Muscle layer of colon (tissue), 2 donors: ENCODE measurements at regions not wholly inside any gene's neighbourhood (a gene's known extent, or its start where the extent isn't known, plus 50 kb on each side); places are given as distances from the start of the nearest gene placed in this dataset.

ENCODE experiments used
- H3K27ac ChIP-seq: one replicate; pipeline ENCODE4 v1.7.0; 2013; ENCODE audit warnings: low read depth, mild to moderate bottlenecking, low read length, moderate library complexity
- H3K27me3 ChIP-seq, 2 donors: one replicate each; pipeline ENCODE4 v1.7.0; 2013; ENCODE audit warnings: low read length in 2 of 2, mild to moderate bottlenecking in 2 of 2; ENCODE audit not compliant: insufficient read depth in 2 of 2, control insufficient read depth in 1 of 2
- H3K36me3 ChIP-seq: one replicate; pipeline ENCODE4 v1.7.0; 2013; ENCODE audit warnings: mild to moderate bottlenecking, low read length; ENCODE audit not compliant: insufficient read depth
- H3K4me1 ChIP-seq: one replicate; pipeline ENCODE4 v1.7.0; 2013; ENCODE audit warnings: mild to moderate bottlenecking, low read length; ENCODE audit not compliant: insufficient read depth
- H3K4me3 ChIP-seq, 2 donors: one replicate each; pipeline ENCODE4 v1.7.0; 2013; ENCODE audit warnings: low read length in 2 of 2, low read depth in 1 of 2, mild to moderate bottlenecking in 1 of 2, moderate library complexity in 1 of 2
- H3K9ac ChIP-seq: one replicate; pipeline ENCODE4 v1.7.0; 2013; ENCODE audit warnings: low read length
- H3K9me3 ChIP-seq: one replicate; pipeline ENCODE4 v1.7.0; 2013; ENCODE audit warnings: mild to moderate bottlenecking, low read length
- donor health status: abdominal sarcoma.
- donor health status: Adenocarcinoma of cecum.

DNA sequence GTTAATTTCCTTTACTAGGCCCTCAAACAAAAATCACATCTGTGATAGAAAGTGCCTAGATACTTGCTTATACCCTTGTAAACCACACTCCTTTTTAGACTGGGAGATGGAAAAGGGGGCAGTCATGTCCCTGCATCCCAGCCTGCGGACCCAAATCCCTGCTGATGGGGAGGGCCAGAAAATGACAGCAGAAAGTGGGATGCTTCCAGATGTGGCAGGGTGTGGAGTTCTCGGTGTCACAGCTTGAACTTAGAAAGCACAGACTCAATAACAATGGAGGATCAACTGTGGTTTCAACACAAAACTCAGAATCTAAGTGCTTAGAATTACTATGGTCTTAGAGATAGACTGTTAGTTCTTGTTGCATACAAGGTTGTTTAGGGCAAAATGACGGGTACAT lies 95.6 kb upstream of the F3 start:
- Histone ChIP-seq H3K4me1 (no peaks in the 10 kb centered on the region), H3K36me3 (no peaks in the 10 kb centered on the region), H3K9me3 (no peaks in the 10 kb centered on the region), H3K27ac (no peak overlapping the region), H3K9ac (no peak overlapping the region), H3K4me3 (no peak overlapping the region), H3K27me3 (no peaks in the 10 kb centered on the region)

DNA sequence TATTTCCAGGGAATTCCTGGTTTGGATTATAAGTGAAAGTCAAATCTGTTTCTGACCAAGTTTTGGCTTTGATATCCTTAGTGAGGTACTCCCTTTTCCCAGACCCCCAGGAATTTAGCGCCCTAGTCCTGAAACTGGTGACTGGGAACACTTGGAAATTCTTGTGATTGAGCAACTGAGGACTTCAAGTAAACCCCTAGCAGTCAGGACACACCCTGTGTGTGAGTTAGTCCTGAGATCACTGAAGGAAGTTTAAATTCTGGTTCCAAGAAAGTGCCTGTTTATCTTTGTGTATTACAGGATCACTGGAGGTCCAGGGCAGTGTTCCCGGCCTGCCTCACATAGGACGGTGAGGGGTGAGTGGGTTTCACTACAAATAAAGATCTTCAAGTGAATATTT lies 95.1 kb upstream of the F3 start:
- no peak overlapping the region for H3K27ac ChIP-seq
- H3K36me3 ChIP-seq: no peaks in the 10 kb centered on the region
- H3K4me1 ChIP-seq: no peaks in the 10 kb centered on the region
- H3K9me3 ChIP-seq: no peaks in the 10 kb centered on the region
- H3K4me3 ChIP-seq: no peak overlapping the region
- H3K27me3 ChIP-seq: no peaks in the 10 kb centered on the region
- H3K9ac ChIP-seq: no peak overlapping the region

DNA sequence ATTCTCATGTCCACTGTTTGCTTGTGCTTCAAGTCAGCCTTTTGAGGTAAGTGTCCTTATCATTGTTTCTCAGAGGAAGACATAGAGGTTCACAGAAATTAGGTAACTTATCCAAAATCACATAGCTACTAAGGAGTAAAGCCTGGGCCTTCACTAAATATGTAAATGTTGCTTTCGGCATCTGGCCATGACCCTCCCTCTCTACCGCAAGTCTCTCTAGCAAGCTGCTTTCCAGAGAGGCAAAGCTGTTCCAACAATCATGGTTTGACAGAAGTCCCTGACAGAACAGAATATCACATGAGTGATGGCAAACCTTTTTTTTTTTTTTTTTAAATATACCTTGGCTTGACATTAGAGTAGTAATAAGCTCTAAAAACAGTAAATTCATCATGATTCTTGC lies 94.5 kb upstream of the F3 start:
- no peaks in the 10 kb centered on the region for H3K9me3 ChIP-seq
- H3K27me3 ChIP-seq: no peaks in the 10 kb centered on the region
- H3K27ac ChIP-seq: no peak overlapping the region
- no peak overlapping the region for H3K9ac ChIP-seq
- no peaks in the 10 kb centered on the region for H3K4me1 ChIP-seq
- H3K36me3 ChIP-seq: no peaks in the 10 kb centered on the region
- no peak overlapping the region for H3K4me3 ChIP-seq

DNA sequence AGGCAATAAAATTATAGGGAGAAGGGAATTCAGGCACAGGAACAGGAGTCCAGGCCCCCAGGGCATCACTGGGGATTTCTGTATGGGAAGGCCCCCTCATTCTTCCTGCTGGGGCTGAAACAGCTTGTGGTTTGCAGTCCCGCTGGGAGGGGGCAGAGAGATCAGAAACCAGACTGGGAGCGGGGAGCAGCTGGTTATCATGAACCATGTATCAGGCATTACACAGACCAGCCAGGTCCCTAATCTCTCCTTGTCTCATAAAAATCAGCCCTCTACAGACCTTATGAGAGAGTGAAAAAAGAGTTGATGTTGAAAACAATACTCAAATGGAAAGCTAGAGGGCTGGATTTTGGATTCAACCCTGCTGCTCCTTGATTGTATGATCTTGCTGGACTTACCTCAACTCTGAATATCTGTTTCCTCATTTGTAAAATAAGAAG lies 93.4 kb upstream of the F3 start:
- no peaks in the 10 kb centered on the region for H3K36me3 ChIP-seq
- H3K4me1 ChIP-seq: no peaks in the 10 kb centered on the region
- H3K9ac ChIP-seq: no peak overlapping the region
- H3K27ac ChIP-seq: no peak overlapping the region
- no peaks in the 10 kb centered on the region for H3K9me3 ChIP-seq
- H3K27me3 ChIP-seq: no peaks in the 10 kb centered on the region
- H3K4me3 ChIP-seq: no peak overlapping the region

DNA sequence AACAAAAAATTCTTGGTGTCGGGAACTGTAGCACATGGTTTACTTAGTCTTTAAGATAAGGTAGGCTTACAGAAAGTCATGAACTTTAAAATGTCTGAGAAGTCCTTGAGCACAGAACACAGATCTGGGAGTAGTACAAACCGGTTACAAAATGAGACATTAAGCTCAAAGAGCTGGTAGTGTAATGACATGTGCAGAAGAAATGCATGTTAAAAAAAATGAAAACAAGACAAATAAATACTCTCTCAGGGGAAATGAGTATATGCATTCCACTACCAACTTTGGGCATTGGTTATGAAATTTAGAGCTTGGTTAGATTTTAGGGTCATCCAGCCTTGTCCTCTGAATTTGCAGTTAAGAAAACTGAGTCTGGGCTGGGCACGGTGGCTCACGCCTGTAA lies 91.5 kb upstream of the F3 start:
- H3K9ac ChIP-seq: no peak overlapping the region
- no peaks in the 10 kb centered on the region for H3K4me1 ChIP-seq
- H3K9me3 ChIP-seq: no peaks in the 10 kb centered on the region
- no peak overlapping the region for H3K27ac ChIP-seq
- no peaks in the 10 kb centered on the region for H3K27me3 ChIP-seq
- no peaks in the 10 kb centered on the region for H3K36me3 ChIP-seq
- no peak overlapping the region for H3K4me3 ChIP-seq

DNA sequence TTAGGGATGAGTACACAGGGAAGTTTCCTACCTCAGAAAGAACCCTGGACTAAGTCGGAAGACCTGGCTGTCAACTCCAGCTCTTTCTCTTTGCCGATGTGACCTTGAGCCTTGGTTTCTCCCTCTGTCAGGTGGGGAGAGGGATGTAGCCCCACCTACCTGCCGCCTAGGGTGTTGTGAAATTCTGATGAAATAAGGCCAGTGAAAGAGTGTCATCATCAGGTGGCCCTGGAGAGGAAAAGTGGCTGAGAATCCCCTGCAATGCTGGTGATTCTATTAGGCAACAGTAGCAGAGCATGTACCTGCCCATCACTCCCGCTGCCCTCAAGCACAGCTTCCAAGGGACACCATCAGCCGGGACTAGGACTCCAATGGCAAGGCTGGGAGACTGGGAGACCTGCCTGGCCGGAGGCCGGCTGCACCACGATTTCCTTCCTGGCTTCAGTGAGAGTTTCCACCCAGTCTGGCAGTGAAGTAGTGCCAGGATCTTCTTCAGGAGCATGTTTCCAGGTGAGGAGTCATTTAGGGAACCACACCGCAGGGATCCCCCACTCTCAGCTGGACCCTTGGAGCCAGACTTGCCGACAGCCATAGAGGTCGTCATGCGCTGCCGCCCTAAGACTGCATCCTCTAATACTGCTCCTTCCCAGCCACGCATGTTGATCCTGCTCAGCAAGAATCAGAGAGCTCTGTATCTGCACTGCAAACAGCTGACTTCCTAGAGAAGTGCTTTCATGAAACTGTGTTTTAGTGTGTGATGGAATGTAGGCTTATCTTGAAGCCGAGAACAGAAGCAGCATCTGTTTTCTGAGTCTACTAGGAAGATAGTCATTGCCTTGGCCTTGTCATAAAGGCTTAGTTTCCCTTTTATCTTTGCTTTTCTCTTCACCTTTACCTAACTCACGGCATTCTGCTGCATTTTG lies 88.0 kb upstream of the F3 start:
- Histone ChIP-seq H3K4me3 (no peak overlapping the region), H3K9me3 (no peaks in the 10 kb centered on the region), H3K27ac (no peak overlapping the region), H3K27me3 (no peaks in the 10 kb centered on the region), H3K9ac (no peak overlapping the region), H3K36me3 (no peaks in the 10 kb centered on the region), H3K4me1 (no peaks in the 10 kb centered on the region)

DNA sequence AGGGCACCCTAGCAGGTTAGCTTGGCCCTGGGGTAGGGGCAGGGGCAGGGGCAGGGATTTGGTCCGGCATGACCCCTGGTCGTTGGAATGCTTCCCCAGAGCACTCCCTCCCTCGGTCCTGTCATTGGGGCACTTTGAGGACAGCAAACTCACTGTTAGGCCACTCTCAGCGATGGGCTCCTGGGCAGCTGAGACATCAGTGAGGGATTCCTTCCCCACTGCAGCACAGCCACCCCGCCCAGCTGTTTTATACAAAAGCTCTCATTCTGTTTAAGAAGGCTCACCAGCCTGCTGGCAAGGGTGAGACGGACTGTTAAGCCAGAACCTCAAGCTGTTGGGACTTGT lies 86.9 kb upstream of the F3 start:
- Histone ChIP-seq H3K27ac (no peak overlapping the region), H3K27me3 (no peaks in the 10 kb centered on the region), H3K4me1 (no peaks in the 10 kb centered on the region), H3K4me3 (no peak overlapping the region), H3K36me3 (no peaks in the 10 kb centered on the region), H3K9me3 (no peaks in the 10 kb centered on the region), H3K9ac (no peak overlapping the region)

DNA sequence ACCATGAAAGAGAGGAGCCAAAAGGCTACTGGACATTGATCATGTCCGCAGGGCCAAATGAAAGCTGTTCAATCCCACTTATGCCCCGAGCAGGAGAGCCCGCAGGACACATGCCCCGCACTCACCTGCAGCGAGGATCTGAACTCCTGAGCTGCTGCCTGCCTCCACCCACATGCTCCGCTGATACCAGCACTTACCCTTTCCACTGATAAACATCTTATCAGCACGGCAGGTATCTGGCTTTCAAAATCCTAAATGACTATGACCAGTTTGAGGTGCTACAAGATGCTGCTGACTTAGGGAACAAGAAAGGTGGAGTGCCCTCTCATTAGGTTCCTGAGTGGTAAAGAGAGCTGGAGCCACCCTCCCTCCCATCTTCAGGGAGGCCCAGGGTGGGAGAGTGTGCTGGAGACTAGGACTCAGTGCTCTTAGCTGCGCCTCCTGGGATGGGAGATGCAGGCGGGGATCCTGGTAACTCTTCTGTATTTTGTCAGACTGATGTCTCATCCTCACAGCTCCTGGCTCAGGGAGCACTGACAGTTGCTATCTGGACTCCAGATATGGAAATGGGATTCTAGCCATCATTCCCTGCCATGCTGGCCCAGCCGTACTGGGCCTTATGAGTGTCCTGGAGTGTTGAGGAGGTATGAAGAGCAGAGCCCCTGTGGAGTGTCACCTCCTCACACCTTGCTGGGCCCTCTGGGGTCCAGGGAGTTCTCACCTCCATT lies 86.4 kb upstream of the F3 start:
- Histone ChIP-seq H3K4me1 (no peaks in the 10 kb centered on the region), H3K27me3 (no peaks in the 10 kb centered on the region), H3K4me3 (no peak overlapping the region), H3K9me3 (no peaks in the 10 kb centered on the region), H3K36me3 (no peaks in the 10 kb centered on the region), H3K27ac (no peak overlapping the region), H3K9ac (no peak overlapping the region)

DNA sequence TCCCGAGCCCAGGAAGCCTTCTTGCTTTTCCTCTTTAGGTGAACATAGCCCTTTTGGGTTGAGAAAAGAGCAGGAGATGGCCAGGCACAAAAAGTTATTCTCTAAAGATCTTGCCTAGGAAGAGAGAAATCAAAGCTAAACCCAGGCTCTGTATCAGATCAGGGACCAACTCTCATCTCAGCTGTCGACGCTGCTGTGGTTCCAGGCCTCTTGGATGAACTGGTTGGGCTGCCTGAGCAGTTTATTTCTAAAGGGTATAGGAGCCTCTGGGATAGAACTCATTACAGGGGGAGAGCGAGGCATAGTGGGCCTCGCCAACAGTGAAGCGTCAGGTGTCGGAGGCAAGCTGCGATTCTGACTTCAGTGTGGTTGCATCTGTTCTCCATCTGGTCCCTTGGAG lies 82.6 kb upstream of the F3 start:
- Histone ChIP-seq H3K36me3 (no peaks in the 10 kb centered on the region), H3K9me3 (no peaks in the 10 kb centered on the region), H3K27ac (no peak overlapping the region)

DNA sequence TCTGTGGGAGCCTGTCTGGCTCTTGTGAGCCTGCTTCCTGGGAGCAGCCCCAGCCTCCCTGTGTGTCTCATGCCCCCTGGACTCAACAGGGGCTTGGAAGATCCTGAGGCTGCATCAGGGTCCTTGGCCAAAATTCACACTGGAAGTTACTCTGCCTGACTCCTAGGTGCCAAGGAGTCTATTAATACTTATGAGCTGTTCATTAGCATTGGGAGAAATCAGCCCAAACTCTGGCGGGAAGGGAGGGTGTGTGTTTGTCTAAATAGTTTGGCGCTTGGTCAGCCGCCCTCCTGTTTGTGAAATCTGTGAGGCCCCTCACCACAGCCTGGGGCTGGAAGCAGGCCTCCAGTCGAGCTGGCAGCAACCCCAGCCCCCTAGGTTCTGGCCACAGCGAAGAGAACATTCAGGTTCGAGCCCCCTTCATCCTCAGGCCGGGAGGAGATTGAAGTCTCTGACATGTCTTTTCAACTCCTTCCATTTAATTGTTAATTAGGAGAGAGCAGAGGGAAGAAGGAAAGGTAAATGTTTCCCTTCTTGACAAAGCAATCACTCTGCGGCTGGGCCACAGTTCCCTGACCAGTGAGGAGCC lies 82.1 kb upstream of the F3 start:
- Histone ChIP-seq H3K9ac (no peak overlapping the region), H3K27ac (no peak overlapping the region), H3K4me1 (no peaks in the 10 kb centered on the region), H3K27me3 (no peaks in the 10 kb centered on the region), H3K36me3 (no peaks in the 10 kb centered on the region), H3K4me3 (no peak overlapping the region), H3K9me3 (no peaks in the 10 kb centered on the region)

More for the DNA sequence above, 82.6 kb upstream of the F3 start:
- H3K9ac ChIP-seq: no peak overlapping the region
- no peak overlapping the region for H3K4me3 ChIP-seq
- no peaks in the 10 kb centered on the region for H3K4me1 ChIP-seq
- H3K27me3 ChIP-seq: no peaks in the 10 kb centered on the region

DNA sequence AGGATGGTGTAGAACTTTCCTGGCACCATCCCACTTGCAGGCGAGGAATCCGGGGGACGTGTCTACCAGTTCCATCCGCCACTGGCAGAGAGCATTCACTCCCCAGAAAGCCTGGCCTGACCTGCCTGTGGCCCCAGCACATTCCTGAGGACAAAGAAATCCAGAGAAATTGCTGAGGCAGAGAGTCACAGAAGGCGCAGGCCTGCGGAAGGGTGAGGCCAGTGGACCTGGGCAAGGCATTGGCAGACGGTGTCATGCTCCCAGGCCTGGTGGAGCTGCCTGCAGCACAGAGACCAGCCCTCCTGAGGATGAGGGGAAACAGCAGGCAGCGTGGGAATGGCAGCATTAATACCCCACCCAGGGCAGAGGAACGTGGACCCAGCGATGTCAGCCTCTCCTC lies 81.2 kb upstream of the F3 start:
- Histone ChIP-seq H3K27ac (no peak overlapping the region), H3K36me3 (no peaks in the 10 kb centered on the region), H3K9me3 (no peaks in the 10 kb centered on the region)

More for the DNA sequence above, 81.2 kb upstream of the F3 start:
- no peaks in the 10 kb centered on the region for H3K27me3 ChIP-seq
- H3K4me3 ChIP-seq: no peak overlapping the region
- H3K4me1 ChIP-seq: no peaks in the 10 kb centered on the region
- no peak overlapping the region for H3K9ac ChIP-seq
